ENCODE measurements at regions not wholly inside any gene's neighbourhood (a gene's known extent, or its start where the extent isn't known, plus 50 kb on each side); places are given as distances from the start of the nearest gene placed in this dataset.
"Not testable (repeated sequence)": the region's sequence is repeated elsewhere in the genome, so short reads cannot be mapped to it uniquely, and the experiment has no call there.

DNA sequence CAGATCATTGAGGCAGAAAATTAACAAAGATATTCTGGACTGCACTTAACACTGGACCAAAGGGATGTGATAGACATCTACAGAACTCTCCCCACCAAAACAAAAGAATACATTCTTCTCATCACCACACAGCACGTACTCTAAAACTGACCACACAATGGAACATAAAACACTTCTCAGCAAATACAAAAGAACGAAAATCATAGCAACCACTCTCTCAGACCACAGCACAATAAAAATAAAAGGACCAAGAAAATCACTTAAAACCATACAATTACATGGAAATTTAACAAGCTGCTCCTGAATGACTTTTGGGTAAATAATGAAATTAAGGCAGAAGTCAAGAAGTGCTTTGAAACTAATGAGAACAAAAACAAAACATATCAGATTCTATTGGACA lies 254.0 kb upstream of the STXBP6 start:
- DNase-seq = no peak

DNA sequence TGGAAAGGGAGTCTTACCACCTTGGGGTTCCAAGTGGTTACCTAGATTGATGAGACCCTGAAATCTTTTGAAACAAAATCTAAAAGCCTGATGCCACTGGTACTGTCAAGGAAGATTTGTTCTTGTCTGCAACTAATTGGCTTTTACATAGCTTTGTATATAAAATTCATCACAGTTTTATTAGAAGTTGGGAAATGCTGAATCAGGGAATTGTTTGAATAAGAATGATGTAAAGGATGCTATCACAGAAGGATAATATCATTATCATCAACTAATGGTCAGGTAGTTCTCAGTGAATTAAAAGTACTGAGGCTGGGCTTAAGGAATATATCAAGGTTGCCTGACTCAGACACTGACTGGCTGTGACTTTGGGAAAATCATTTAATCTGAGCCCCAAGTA lies 248.3 kb upstream of the STXBP6 start:
- no peak for DNase-seq

GRCh38 chr14:25290154-25290553 lies 240.2 kb upstream of the STXBP6 start:
- DNase-seq = not testable (repeated sequence)

DNA sequence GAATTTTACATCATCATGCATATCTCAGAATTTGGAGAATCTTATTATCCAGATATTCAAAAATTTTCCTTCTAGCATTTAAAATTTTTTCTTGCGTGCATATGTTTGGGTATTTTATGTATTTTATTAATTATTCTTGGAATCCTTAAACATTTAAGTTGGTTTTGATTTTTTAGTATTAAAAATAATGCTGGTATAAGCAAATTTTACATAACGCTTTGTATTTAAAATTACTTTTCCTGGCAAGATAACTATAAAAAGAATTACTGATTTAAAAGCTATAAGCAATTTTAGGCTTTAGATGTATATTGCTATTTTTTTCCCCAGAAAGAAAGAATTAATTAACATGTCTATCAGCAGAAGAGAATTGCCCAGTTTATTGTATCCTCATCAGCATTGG lies 224.6 kb upstream of the STXBP6 start:
- no peak for DNase-seq

DNA sequence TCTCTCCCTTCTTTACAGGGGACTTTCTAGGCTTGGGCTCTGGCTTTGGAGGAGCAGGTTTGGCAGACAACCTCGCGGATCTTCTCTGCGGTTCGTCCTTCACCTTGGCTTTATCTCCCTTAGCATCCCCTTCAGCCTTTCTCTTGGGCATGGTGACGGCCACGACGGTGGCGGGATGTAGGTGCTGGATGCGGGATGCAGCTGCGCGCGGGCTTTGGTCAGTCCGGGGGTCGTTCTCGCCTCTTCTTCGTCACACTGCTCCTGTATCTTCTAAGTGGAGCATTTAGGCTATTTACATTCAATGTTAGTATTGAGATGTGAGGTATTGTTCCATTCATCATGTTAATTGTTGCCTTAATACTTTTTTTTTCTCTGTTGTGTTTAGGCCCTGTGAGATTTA lies 217.2 kb upstream of the STXBP6 start:
- DNase-seq = no peak

DNA sequence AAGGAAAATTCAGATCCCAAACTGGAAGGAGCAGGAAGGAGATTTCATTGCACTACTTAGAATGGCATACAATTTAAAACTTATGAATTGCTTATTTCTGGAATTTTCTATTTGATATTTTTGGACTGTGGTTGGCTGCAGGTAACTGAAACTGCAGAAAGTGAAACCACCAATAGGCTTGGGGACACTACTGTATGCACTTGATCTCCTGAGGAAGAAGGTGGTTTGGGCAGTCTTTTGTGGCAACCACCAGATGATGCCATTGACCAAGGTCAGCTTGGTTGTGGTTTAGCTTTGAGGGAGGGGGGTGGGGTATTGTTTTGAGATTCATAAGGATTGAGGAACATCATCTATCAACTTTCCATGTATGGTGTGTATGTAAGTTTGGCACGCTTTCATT lies 209.5 kb upstream of the STXBP6 start:
- no peak for DNase-seq

DNA sequence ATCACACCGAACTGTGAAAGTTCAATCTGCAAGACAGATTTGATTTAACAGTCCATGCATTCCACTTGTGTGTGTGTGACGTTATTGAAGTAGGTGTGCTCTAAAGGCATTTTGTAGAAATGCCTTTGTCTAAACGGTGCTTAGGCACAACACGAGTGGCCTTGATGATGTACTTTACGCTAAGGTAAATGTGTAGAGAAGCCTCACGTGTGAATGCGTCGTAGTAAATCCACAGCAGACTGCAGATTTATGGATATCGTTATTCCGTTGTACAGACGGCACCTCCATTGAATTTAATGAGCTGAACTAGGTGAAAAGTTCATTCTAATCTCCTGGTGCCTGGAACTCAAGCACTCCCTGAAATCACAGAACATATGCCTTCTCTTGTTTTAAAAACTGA lies 202.8 kb upstream of the STXBP6 start:
- no peak for DNase-seq

DNA sequence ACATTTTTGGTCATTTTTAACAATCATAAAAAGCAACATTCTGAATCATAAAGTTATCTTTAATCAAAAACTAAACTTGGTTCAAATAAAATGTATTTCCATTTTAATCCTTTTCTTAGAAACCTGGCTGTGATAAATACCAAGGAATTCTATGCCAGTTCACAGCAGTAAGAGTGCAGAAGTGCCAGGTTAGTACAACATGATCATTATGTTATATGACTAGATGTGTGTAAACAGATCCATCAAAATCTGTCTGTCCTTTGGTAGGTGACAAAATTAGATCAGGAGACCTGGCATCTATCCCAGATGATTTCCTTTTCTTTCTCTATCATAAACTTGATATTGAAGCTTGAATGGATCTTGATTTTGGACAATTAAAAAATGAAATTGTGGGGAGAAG lies 200.6 kb upstream of the STXBP6 start:
- no peak for DNase-seq

GRCh38 chr14:25247609-25248008 lies 197.7 kb upstream of the STXBP6 start:
- no peak for DNase-seq

GRCh38 chr14:25246751-25247150 lies 196.8 kb upstream of the STXBP6 start:
- no peak for DNase-seq

GRCh38 chr14:25239170-25239569 lies 189.2 kb upstream of the STXBP6 start:
- DNase-seq = no peak

- DNase-seq = peak; percentile 39
Measured at GRCh38 chr14:25237845-25238244, 187.9 kb upstream of the STXBP6 start.

GRCh38 chr14:25233613-25234012 lies 183.7 kb upstream of the STXBP6 start:
- no peak for DNase-seq

DNA sequence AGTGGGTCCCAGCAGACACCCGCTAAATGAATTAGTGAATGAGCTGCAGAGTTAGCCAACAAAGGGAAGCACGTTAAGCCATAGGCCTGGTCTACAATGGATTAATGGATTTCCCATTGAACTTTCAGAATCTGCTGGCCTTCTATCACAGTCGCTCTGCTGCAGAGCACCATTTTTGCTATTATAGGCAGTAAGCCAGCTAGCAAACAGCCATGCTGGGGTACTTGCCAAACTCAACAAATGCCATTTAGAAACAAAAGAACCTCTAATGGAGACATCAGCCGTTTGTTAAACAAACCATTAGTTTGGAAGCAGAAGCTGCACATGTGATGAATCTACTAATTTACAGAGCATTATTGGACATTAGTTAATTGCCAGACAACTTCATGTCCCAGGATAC lies 181.1 kb upstream of the STXBP6 start:
- DNase-seq = peak; percentile 88

- DNase-seq = no peak
Measured at GRCh38 chr14:25226214-25226613, 176.3 kb upstream of the STXBP6 start.

DNA sequence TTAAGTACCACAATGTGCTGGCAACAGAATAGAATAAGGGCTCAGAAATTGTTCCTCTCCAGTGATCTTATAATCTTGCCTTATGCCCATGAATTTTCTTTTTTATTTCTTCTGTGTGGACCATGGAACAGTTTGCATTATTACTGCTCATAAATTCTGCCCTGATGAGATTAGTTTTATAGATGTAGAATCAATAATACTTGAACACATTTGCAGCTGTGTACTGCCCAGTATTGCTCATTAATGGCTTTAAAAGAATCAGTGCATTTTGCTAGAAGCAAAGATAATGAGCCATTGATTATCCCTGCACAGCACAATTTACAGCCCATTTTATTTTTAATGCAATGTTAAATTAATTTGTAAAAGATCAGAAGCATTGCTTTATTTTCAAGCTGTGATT lies 172.3 kb upstream of the STXBP6 start:
- no peak for DNase-seq

DNA sequence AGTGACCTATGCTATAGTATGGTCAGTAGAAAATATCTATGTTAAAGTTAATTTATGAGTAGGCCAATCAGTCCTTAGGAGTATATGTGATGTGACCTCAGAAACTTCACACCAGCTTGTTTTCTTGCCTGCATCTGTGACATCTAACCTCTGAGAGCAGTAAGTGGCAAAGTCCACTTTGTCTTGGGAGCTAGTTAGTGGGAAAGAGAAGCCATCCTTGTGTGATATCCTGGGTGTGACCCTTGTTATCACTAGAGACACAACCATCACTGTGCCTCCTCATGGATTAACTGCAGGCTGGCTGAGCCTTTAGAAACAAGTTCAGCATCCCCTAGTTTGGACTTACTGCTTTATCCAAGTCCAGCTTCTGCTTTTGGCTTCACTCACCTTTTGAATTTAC lies 170.6 kb upstream of the STXBP6 start:
- DNase-seq = no peak

DNA sequence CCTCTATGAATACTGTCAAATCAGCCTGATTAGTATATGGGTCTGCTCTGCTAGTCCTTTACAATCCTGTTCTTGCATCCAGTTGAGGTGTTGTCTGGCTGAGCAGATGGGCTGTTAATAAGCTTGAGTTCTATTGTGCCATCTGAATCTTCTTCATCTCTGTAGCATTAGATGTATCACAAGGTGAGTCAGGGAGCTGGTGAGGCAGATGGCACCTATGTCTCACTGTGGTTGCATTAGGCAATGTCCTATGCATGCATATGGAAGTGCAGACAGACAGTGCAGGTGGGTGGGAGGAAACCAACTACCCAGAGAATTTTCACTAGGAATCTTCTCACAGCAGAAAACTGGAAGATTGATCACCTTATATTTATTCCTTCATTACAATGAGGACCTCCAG lies 165.7 kb upstream of the STXBP6 start:
- no peak for DNase-seq

- no peak for DNase-seq
Measured at GRCh38 chr14:25197885-25198284, 147.9 kb upstream of the STXBP6 start.

- no peak for DNase-seq
Measured at GRCh38 chr14:25180221-25180620, 130.3 kb upstream of the STXBP6 start.

GRCh38 chr14:25178255-25178654 lies 128.3 kb upstream of the STXBP6 start:
- no peak for DNase-seq

- DNase-seq = peak; percentile 64
Measured at GRCh38 chr14:25150934-25151790, 101.2 kb upstream of the STXBP6 start.

DNA sequence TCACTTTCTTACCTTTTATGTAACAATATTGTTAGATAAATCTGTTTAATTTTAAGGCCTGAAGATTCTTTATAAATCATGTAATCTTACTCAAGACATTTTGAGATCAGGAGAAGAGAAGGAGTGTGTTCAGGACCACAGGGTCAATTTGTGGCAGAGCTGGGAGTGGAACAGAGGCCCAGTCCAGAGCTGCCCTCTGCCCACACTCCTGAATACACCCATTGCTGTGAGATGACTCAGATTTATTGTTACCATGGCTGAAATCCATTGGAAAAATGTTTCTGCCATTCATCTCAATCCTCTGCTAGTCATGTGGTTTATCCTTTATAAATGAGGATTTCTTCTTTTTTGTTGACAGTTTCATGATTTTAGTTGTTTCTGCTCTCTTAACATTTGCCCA lies 100.5 kb upstream of the STXBP6 start:
- DNase-seq = no peak

GRCh38 chr14:25140411-25140810 lies 90.5 kb upstream of the STXBP6 start:
- DNase-seq = no peak

DNA sequence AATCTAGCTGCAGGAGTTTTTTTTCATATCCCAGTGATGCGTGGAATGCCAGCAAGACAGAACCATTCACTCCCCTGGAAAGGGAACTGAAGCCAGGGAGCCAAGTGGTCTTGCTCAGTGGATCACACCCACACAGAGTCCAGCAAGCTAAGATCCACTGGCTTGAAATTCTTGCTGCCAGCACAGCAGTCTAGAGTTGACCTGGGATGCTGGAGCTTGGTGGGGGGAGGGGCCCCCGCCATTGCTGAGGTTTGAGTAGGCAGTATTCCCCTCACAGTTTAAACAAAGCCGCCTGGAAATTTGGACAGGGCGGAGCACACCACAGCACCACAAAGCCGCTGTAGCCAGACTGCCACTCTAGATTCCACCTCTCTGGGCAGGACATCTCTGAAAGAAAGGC lies 86.9 kb upstream of the STXBP6 start:
- DNase-seq = no peak
